ENCODE measurements at regions not wholly inside any gene's neighbourhood (a gene's known extent, or its start where the extent isn't known, plus 50 kb on each side); places are given as distances from the start of the nearest gene placed in this dataset.

- H4K20me1 ChIP-seq (ENCODE audit: control insufficient read depth, extremely low read depth, insufficient read depth, low read length): no peaks in the 10 kb centered on the region
- dilution Hi-C loops (cut with MboI; ENCODE audit: extremely low pct_ligation_motif_present, low sequenced_read_pairs): no loop called here
- no peak overlapping the region for H3K27ac ChIP-seq (ENCODE audit: control insufficient read depth, insufficient read depth, low read length)
- no peak overlapping the region for H2AFZ ChIP-seq (ENCODE audit: control insufficient read depth, low read length)
- FAIRE-seq (no peak), DNase-seq (ENCODE audit: low read depth, low spot score) (no peak)
- H3K9ac ChIP-seq (ENCODE audit: control insufficient read depth, extremely low read depth, insufficient read depth, low read length): no peak overlapping the region
- TF ChIP-seq, protein P1, sequence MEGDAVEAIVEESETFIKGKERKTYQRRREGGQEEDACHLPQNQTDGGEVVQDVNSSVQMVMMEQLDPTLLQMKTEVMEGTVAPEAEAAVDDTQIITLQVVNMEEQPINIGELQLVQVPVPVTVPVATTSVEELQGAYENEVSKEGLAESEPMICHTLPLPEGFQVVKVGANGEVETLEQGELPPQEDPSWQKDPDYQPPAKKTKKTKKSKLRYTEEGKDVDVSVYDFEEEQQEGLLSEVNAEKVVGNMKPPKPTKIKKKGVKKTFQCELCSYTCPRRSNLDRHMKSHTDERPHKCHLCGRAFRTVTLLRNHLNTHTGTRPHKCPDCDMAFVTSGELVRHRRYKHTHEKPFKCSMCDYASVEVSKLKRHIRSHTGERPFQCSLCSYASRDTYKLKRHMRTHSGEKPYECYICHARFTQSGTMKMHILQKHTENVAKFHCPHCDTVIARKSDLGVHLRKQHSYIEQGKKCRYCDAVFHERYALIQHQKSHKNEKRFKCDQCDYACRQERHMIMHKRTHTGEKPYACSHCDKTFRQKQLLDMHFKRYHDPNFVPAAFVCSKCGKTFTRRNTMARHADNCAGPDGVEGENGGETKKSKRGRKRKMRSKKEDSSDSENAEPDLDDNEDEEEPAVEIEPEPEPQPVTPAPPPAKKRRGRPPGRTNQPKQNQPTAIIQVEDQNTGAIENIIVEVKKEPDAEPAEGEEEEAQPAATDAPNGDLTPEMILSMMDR (optimal IDR thresholded peaks at IDR 0.05 in 1 of 3, IDR thresholded peaks at IDR 0.05 in 1 of 3, conservative IDR thresholded peaks at IDR 0.05 in 1 of 3; ENCODE audit: extremely low read depth in 1 of 3, insufficient read depth in 2 of 3, low read length in 3 of 3): no peak
- no peak for TF ChIP-seq EZH2 (IDR thresholded peaks at IDR 0.05; ENCODE audit: low read length)
- no peaks in the 10 kb centered on the region for H3K36me3 ChIP-seq (ENCODE audit: control insufficient read depth in 2 of 2, extremely low read depth in 1 of 2, insufficient read depth in 2 of 2, low read length in 2 of 2)
- no peaks in the 10 kb centered on the region for H3K9me3 ChIP-seq (ENCODE audit: control insufficient read depth, low read depth, low read length)
- no peak overlapping the region for H3K4me2 ChIP-seq (ENCODE audit: control insufficient read depth, extremely low read depth, insufficient read depth, low read depth, low read length)
- no peaks in the 10 kb centered on the region for H3K9me1 ChIP-seq (ENCODE audit: control insufficient read depth, extremely low read depth, insufficient read depth, low read length)
- H3K4me1 ChIP-seq (ENCODE audit: control insufficient read depth, extremely low read depth, insufficient read depth, low read length): no peaks in the 10 kb centered on the region
- no peaks in the 10 kb centered on the region for H3K27me3 ChIP-seq (ENCODE audit: control insufficient read depth, extremely low read depth, insufficient read depth, low read length)
- no peaks in the 10 kb centered on the region for H3K79me2 ChIP-seq (ENCODE audit: control insufficient read depth, insufficient read depth, low read length)
- no peak overlapping the region for H3K4me3 ChIP-seq (ENCODE audit: control insufficient read depth in 2 of 3, extremely low read depth in 1 of 3, insufficient read depth in 2 of 3, low read depth in 1 of 3, low read length in 3 of 3)
Measured at GRCh38 chr5:114561415-114561814, 199.5 kb downstream of the KCNN2 start.
